HCT116 (cell line): ENCODE measurements at regions not wholly inside any gene's neighbourhood (a gene's known extent, or its start where the extent isn't known, plus 50 kb on each side); places are given as distances from the start of the nearest gene placed in this dataset.

Source experiments
- ATAC-seq: fragments of 200-7000 bp; cut with Tn5 transposase; 2 replicates; pipeline ENCODE4 v1.9.1; 2020; ENCODE audit warnings: mild to moderate bottlenecking, moderate library complexity
- BruUV-seq: library from RNA; stranded (reverse); fragments of 400-500 nt; replicated peaks from 2 replicates; lab custom pipeline; 2021; lab: Mats Ljungman, UMichigan
- CTCF ChIA-PET: fragments of 300-600 bp; sonication (Branson Sonifier 250); formaldehyde crosslinking; loops from one replicate; lab custom pipeline; 2021; ENCODE audit warnings: antibody characterized with exemption; lab: Charles Lee
- POLR2A ChIA-PET: fragments of 300-600, 350-600 bp; sonication (Branson Sonifier 250); formaldehyde crosslinking; loops from one replicate; lab custom pipeline; 2021; ENCODE audit warnings: antibody characterized with exemption; lab: Charles Lee
- RAD21 ChIA-PET, 2 experiments: fragments of 300-600 bp; sonication (Branson Sonifier 250); formaldehyde crosslinking; loops; one replicate each; lab custom pipeline; 2023; ENCODE audit warnings: low total read pairs in 2 of 2; ENCODE audit not compliant: uncharacterized antibody in 2 of 2, unreplicated experiment in 2 of 2, low non-redundant PET in 1 of 2; lab: Charles Lee
- DNase-seq: peaks from one replicate; pipeline ENCODE4 v3.0.0-alpha.2; 2010; ENCODE audit warnings: low read depth, low spot score
- H2AFZ ChIP-seq: fragments of 200-600 bp; shearing (Covaris generic), sonication (generic); 2 replicates; pipeline ENCODE4 v1.6.1; 2017; ENCODE audit warnings: low read depth, mixed run types, mixed read lengths, antibody characterized with exemption, low read length; ENCODE audit not compliant: poor library complexity, severe bottlenecking
- H3K27ac ChIP-seq: 2 replicates; pipeline ENCODE4 v1.5.1; 2012; ENCODE audit warnings: low read depth, low read length
- H3K27me3 ChIP-seq: fragments of 200-600 bp; sonication (generic); 2 replicates; pipeline ENCODE4 v1.6.1; 2016; ENCODE audit warnings: mixed run types, low read length, mixed read lengths; ENCODE audit not compliant: insufficient read depth
- H3K36me3 ChIP-seq, 2 experiments: fragments of 200-500 bp in 1 of 2; fragments of 200-600 bp in 1 of 2; sonication (Bioruptor generic) in 1 of 2; sonication (generic) in 1 of 2; 2 replicates each; pipeline versions ENCODE4 v1.5.1 to v1.6.1; 2014 to 2016; ENCODE audit warnings: low read length in 2 of 2, inconsistent platforms in 1 of 2, mixed read lengths in 1 of 2, mixed run types in 1 of 2; ENCODE audit not compliant: insufficient read depth in 2 of 2, control insufficient read depth in 1 of 2
- H3K4me1 ChIP-seq, 2 experiments: fragments of 200-600 bp in 1 of 2; sonication (generic) in 1 of 2; 2 replicates each; pipeline versions ENCODE4 v1.5.1 to v1.6.1; 2012 to 2017; ENCODE audit warnings: low read length in 2 of 2, inconsistent platforms in 1 of 2, mild to moderate bottlenecking in 1 of 2, mixed read lengths in 1 of 2, mixed run types in 1 of 2, moderate library complexity in 1 of 2; ENCODE audit not compliant: insufficient read depth in 2 of 2, control insufficient read depth in 1 of 2
- H3K4me2 ChIP-seq: fragments of 200-600 bp; sonication (generic); 2 replicates; pipeline ENCODE4 v1.6.1; 2017; ENCODE audit warnings: mixed run types, low read length, mixed read lengths
- H3K4me3 ChIP-seq, 2 experiments: fragments of 200-600 bp in 1 of 2; sonication (generic) in 1 of 2; replicated peaks in 1 of 2; 2 replicates each; pipeline ENCODE4 v1.5.1; 2011 to 2016; ENCODE audit warnings: low read length in 2 of 2, control low read depth in 1 of 2, low read depth in 1 of 2, mild to moderate bottlenecking in 1 of 2, mixed read lengths in 1 of 2, mixed run types in 1 of 2
- H3K79me2 ChIP-seq: fragments of 200-600 bp; sonication (generic); 2 replicates; pipeline ENCODE4 v1.6.1; 2017; ENCODE audit warnings: mild to moderate bottlenecking, mixed run types, low read length, moderate library complexity, mixed read lengths; ENCODE audit not compliant: insufficient read depth
- H3K9ac ChIP-seq: fragments of 200-600 bp; sonication (generic); 2 replicates; pipeline ENCODE4 v1.6.1; 2016; ENCODE audit warnings: low read length, mixed read lengths
- H3K9me2 ChIP-seq: fragments of 200-600 bp; sonication (generic), shearing (Covaris generic); 2 replicates; pipeline ENCODE4 v1.6.1; 2017; ENCODE audit warnings: mixed run types, mild to moderate bottlenecking, moderate library complexity; ENCODE audit not compliant: insufficient read depth
- H3K9me3 ChIP-seq, 2 experiments: fragments of 200-500 bp in 1 of 2; fragments of 200-600 bp in 1 of 2; sonication (Bioruptor generic) in 1 of 2; sonication (generic) in 1 of 2; 2 replicates each; pipeline ENCODE4 v1.6.1; 2014 to 2017; ENCODE audit warnings: low read length in 2 of 2, mixed read lengths in 2 of 2, inconsistent platforms in 1 of 2, low read depth in 1 of 2, mild to moderate bottlenecking in 1 of 2, mixed run types in 1 of 2, moderate library complexity in 1 of 2; ENCODE audit not compliant: control insufficient read depth in 1 of 2, insufficient read depth in 1 of 2
- H4K20me1 ChIP-seq: fragments of 200-600 bp; sonication (generic), shearing (Covaris generic); 2 replicates; pipeline ENCODE4 v1.6.1; 2017; ENCODE audit warnings: mixed run types, mild to moderate bottlenecking, moderate library complexity; ENCODE audit not compliant: insufficient read depth
- ATF3 ChIP-seq: IDR thresholded peaks from 2 replicates; pipeline ENCODE4 v1.6.1; 2012
- CBX3 ChIP-seq: IDR thresholded peaks from 2 replicates; pipeline ENCODE4 v1.6.1; 2012; ENCODE audit warnings: low read depth
- CEBPB ChIP-seq: IDR thresholded peaks from 2 replicates; pipeline ENCODE4 v1.6.1; 2012; ENCODE audit warnings: low read depth
- CTCF ChIP-seq, 3 experiments: fragments of 200-600 bp in 1 of 3; sonication (generic) in 1 of 3; IDR thresholded peaks in 2 of 3; conservative IDR thresholded peaks in 1 of 3; 2 replicates each; pipeline ENCODE4 v1.5.1; 2012 to 2017; ENCODE audit warnings: low read depth in 2 of 3, low read length in 2 of 3, antibody characterized with exemption in 1 of 3, borderline replicate concordance in 1 of 3, control low read depth in 1 of 3, mild to moderate bottlenecking in 1 of 3, mixed read lengths in 1 of 3, mixed run types in 1 of 3, moderate library complexity in 1 of 3; ENCODE audit not compliant: insufficient read depth in 1 of 3
- JUND ChIP-seq: IDR thresholded peaks from 2 replicates; pipeline ENCODE4 v1.6.1; 2012
- MAX ChIP-seq: IDR thresholded peaks from 2 replicates; pipeline ENCODE4 v1.6.1; 2012
- REST ChIP-seq: IDR thresholded peaks from 2 replicates; pipeline ENCODE4 v1.6.1; 2012; ENCODE audit warnings: low read depth
- SP1 ChIP-seq: IDR thresholded peaks from 2 replicates; pipeline ENCODE4 v1.6.1; 2012; ENCODE audit warnings: low read depth
- SRF ChIP-seq: IDR thresholded peaks from 2 replicates; pipeline ENCODE4 v1.6.1; 2012; ENCODE audit warnings: low read depth
- YY1 ChIP-seq: IDR thresholded peaks from 2 replicates; pipeline ENCODE4 v1.6.1; 2011; ENCODE audit warnings: low read length, low read depth, moderate library complexity, mild to moderate bottlenecking; ENCODE audit not compliant: insufficient replicate concordance; ENCODE audit errors: extremely low read depth
- ZBTB33 ChIP-seq: IDR thresholded peaks from 2 replicates; pipeline ENCODE4 v1.6.1; 2011; ENCODE audit warnings: mild to moderate bottlenecking, low read length, moderate library complexity; ENCODE audit not compliant: insufficient replicate concordance; ENCODE audit errors: extremely low read depth
- ZFX ChIP-seq: fragments of 450-650 bp; IDR thresholded peaks from 2 replicates; pipeline ENCODE4 v1.6.1; 2017
- intact Hi-C: fragments of 100-400 bp; cut with micrococcal nuclease; formaldehyde crosslinking; loops from 2 replicates; pipeline ENCODE4 v1.10.0; 2022

GRCh38 chr6:54681267-54681666, 165.3 kb upstream of the FAM83B start:
- H3K27ac ChIP-seq, result no peak overlapping the region
- no peak for TF ChIP-seq SRF
- TF ChIP-seq CTCF (IDR thresholded peaks at IDR 0.05 in 2 of 3, conservative IDR thresholded peaks at IDR 0.05 in 1 of 3; ENCODE audit: borderline replicate concordance in 1 of 3, insufficient read depth in 1 of 3, low read depth in 2 of 3, low read length in 2 of 3), result no peak
- TF ChIP-seq ZBTB33, result no peak
- TF ChIP-seq CEBPB, result no peak
- no peak for TF ChIP-seq CBX3
- no peak for TF ChIP-seq REST
- TF ChIP-seq SP1, result no peak
- no peak for TF ChIP-seq MAX
- TF ChIP-seq YY1, result no peak
- no peak for TF ChIP-seq ZFX
- no peak for TF ChIP-seq ATF3
- no peak for TF ChIP-seq JUND
- no peaks in the 10 kb centered on the region for H3K27me3 ChIP-seq
- H3K9me2 ChIP-seq, result no peaks in the 10 kb centered on the region
- ChIA-PET RAD21 (no interaction called here), POLR2A (no interaction called here), CTCF (no interaction called here)
- ATAC-seq (no peak), DNase-seq (no peak)
- no peak overlapping the region for H3K9ac ChIP-seq
- H4K20me1 ChIP-seq, result no peaks in the 10 kb centered on the region
- H3K4me2 ChIP-seq, result no peak overlapping the region
- intact Hi-C loops, result no loop called here
- H3K79me2 ChIP-seq, result no peaks in the 10 kb centered on the region
- no peaks in the 10 kb centered on the region for H3K36me3 ChIP-seq
- no TSS peak for BruUV-seq
- H3K4me1 ChIP-seq, result peaks cover 0 to 7% of the 10 kb centered on the region in 2 experiments; a peak in 1 of 4 replicates
- H3K9me3 ChIP-seq, result no peaks in the 10 kb centered on the region
- peak overlapping the region; percentile 86 for H2AFZ ChIP-seq
- H3K4me3 ChIP-seq, result no peak overlapping the region
